ENCODE measurements at regions not wholly inside any gene's neighbourhood (a gene's known extent, or its start where the extent isn't known, plus 50 kb on each side); places are given as distances from the start of the nearest gene placed in this dataset.

DNA sequence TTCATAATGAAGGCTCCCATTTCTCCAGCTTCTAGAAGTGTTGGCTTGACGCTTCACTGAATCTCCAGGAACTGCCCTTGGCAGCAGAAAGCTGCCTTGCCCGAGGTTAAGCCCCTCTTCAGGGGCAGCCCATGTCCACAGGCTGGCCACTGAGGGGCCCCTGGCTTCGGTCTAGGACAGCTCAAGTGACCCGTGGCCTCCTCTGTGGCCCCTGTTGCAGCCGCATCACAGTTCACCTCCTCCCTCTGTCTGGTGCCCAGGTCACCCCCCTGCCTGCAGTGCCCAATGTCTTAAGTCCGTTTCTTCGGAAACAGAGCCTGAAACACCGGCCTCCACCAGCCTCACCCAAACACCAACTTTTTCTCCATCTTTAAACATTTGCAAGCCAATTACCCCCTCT is 279.2 kb upstream of the MKI67 start:
- no peak overlapping the region for H3K9ac ChIP-seq
- H3K9me3 ChIP-seq (ENCODE audit: control insufficient read depth, low read length) = no peaks in the 10 kb centered on the region
- no peak overlapping the region for H3K4me2 ChIP-seq (ENCODE audit: low read length)
- H3K79me2 ChIP-seq = no peaks in the 10 kb centered on the region
- H3K27me3 ChIP-seq (ENCODE audit: control insufficient read depth, insufficient read depth, low read length) = no peaks in the 10 kb centered on the region
- H3K4me3 ChIP-seq (ENCODE audit: low read depth, low read length) = no peak overlapping the region
- H3K4me1 ChIP-seq = no peaks in the 10 kb centered on the region
- no peak overlapping the region for H2AFZ ChIP-seq
- TF ChIP-seq, protein P1, sequence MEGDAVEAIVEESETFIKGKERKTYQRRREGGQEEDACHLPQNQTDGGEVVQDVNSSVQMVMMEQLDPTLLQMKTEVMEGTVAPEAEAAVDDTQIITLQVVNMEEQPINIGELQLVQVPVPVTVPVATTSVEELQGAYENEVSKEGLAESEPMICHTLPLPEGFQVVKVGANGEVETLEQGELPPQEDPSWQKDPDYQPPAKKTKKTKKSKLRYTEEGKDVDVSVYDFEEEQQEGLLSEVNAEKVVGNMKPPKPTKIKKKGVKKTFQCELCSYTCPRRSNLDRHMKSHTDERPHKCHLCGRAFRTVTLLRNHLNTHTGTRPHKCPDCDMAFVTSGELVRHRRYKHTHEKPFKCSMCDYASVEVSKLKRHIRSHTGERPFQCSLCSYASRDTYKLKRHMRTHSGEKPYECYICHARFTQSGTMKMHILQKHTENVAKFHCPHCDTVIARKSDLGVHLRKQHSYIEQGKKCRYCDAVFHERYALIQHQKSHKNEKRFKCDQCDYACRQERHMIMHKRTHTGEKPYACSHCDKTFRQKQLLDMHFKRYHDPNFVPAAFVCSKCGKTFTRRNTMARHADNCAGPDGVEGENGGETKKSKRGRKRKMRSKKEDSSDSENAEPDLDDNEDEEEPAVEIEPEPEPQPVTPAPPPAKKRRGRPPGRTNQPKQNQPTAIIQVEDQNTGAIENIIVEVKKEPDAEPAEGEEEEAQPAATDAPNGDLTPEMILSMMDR (IDR thresholded peaks at IDR 0.05) = no peak
- H3K36me3 ChIP-seq (ENCODE audit: control insufficient read depth, insufficient read depth, low read length) = no peaks in the 10 kb centered on the region
- H3K27ac ChIP-seq = no peak overlapping the region

DNA sequence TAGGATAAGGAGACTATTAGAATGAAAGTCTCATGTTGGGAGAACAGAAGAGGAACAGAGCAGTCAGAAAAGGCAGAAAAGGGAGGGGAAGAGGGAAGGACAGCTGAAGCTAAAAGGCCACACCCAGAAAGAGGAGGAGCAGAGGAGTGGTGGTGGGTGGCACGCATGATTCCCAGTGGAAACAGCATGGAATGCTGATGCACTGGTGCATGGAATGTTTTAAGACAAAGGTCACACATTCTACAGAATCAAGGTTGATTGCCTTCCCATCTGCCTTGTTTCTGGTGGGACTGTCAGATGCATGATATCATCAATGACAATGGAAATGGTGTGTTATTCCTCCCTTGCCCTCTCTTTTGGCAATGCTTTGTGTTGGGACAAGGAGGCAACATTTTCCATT is 285.4 kb upstream of the MKI67 start:
- H3K4me1 ChIP-seq = no peaks in the 10 kb centered on the region
- no peaks in the 10 kb centered on the region for H3K79me2 ChIP-seq
- no peaks in the 10 kb centered on the region for H3K27me3 ChIP-seq (ENCODE audit: control insufficient read depth, insufficient read depth, low read length)
- no peaks in the 10 kb centered on the region for H3K36me3 ChIP-seq (ENCODE audit: control insufficient read depth, insufficient read depth, low read length)
- no peaks in the 10 kb centered on the region for H3K9me3 ChIP-seq (ENCODE audit: control insufficient read depth, low read length)
- TF ChIP-seq, protein P1 (IDR thresholded peaks at IDR 0.05) = no peak
- H3K4me3 ChIP-seq (ENCODE audit: low read depth, low read length) = no peak overlapping the region
- H3K27ac ChIP-seq = no peak overlapping the region
- no peak overlapping the region for H3K4me2 ChIP-seq (ENCODE audit: low read length)
- H3K9ac ChIP-seq = no peak overlapping the region
- H2AFZ ChIP-seq = no peak overlapping the region

DNA sequence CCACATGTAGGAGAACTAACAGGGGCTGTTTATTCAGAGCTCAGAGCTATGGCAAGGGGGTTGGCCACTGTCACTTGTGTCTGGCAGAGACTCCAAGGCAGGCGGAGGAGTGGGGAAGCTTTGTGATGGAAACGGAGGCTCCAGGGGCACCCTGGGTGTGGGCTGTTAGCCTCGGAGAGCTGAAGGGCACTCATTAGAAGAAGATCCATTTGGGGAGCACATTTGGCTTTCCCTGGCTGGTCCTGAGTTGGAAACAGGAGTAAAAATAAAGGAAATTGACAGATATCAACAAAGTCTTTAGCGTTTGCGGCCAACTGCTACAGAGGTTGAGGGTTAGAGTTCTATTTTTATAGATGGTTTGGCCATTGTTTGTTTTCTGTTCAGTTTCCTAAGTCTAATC is 288.3 kb upstream of the MKI67 start:
- Histone ChIP-seq H3K27ac (no peak overlapping the region), H2AFZ (no peak overlapping the region), H3K9me3 (ENCODE audit: control insufficient read depth, low read length) (no peaks in the 10 kb centered on the region), H3K4me2 (ENCODE audit: low read length) (no peak overlapping the region), H3K36me3 (ENCODE audit: control insufficient read depth, insufficient read depth, low read length) (no peaks in the 10 kb centered on the region), H3K4me3 (ENCODE audit: low read depth, low read length) (no peak overlapping the region), H3K4me1 (no peaks in the 10 kb centered on the region), H3K79me2 (no peaks in the 10 kb centered on the region), H3K27me3 (ENCODE audit: control insufficient read depth, insufficient read depth, low read length) (no peaks in the 10 kb centered on the region), H3K9ac (no peak overlapping the region)
- TF ChIP-seq, protein P1 (IDR thresholded peaks at IDR 0.05) = no peak

DNA sequence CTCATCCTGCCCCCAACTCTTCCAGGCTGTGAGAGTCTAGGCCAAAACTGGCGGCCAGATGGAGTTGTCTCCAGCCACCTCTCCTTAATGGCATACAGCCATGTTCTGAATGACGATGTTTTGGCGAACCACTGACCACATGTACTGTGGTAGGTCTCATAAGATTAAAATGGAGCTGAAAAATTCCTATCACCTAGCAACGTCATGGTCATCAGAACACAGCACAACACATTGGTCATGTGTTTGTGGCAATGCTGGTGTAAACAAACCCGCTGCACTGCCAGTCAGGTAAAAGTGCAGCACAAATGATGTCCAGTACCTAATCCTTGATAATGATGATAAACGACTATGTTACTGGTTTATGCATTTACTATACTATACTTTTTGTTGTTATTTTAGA is 290.0 kb upstream of the MKI67 start:
- no peaks in the 10 kb centered on the region for H3K9me3 ChIP-seq (ENCODE audit: control insufficient read depth, low read length)
- no peaks in the 10 kb centered on the region for H3K27me3 ChIP-seq (ENCODE audit: control insufficient read depth, insufficient read depth, low read length)
- no peak overlapping the region for H3K27ac ChIP-seq
- TF ChIP-seq, protein P1 (IDR thresholded peaks at IDR 0.05) = no peak
- H3K9ac ChIP-seq = no peak overlapping the region
- no peaks in the 10 kb centered on the region for H3K79me2 ChIP-seq
- H3K4me3 ChIP-seq (ENCODE audit: low read depth, low read length) = no peak overlapping the region
- H3K4me1 ChIP-seq = no peaks in the 10 kb centered on the region
- H3K4me2 ChIP-seq (ENCODE audit: low read length) = no peak overlapping the region
- no peak overlapping the region for H2AFZ ChIP-seq
- H3K36me3 ChIP-seq (ENCODE audit: control insufficient read depth, insufficient read depth, low read length) = no peaks in the 10 kb centered on the region

DNA sequence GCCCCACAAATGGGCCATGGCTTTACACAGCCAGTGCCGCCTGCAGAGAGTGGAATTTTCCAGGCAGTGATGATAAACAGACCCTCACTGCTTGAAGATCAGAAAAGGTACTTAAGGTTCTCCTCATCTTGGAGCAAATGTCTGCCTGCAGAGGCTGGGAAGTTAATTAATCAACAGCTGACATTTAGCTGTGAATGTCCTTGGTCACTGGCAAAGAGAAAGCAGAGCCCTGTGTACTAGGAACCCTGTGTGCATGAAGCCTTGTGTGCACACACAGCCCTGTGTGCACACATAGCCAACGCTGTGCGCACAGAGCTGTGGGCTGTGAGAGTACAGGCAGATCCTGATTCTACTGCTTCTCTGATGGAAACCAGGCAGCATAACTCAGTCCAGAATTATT is 291.6 kb upstream of the MKI67 start:
- Histone ChIP-seq H3K9me3 (ENCODE audit: control insufficient read depth, low read length) (no peaks in the 10 kb centered on the region), H3K36me3 (ENCODE audit: control insufficient read depth, insufficient read depth, low read length) (no peaks in the 10 kb centered on the region), H3K4me1 (no peaks in the 10 kb centered on the region), H3K79me2 (no peaks in the 10 kb centered on the region), H3K9ac (no peak overlapping the region), H3K27ac (no peak overlapping the region), H3K4me2 (ENCODE audit: low read length) (no peak overlapping the region), H3K27me3 (ENCODE audit: control insufficient read depth, insufficient read depth, low read length) (no peaks in the 10 kb centered on the region), H3K4me3 (ENCODE audit: low read depth, low read length) (no peak overlapping the region), H2AFZ (no peak overlapping the region)
- TF ChIP-seq, protein P1 (IDR thresholded peaks at IDR 0.05) = no peak

Data from parathyroid adenoma (tissue), 2 donors.